ENCODE measurements at regions not wholly inside any gene's neighbourhood (a gene's known extent, or its start where the extent isn't known, plus 50 kb on each side); places are given as distances from the start of the nearest gene placed in this dataset.

GRCh38 chr5:171562822-171563221 is 143.4 kb downstream of the FGF18 start:
- no peak overlapping the region for H3K4me3 Mint-ChIP-seq
- no peak overlapping the region for H3K27ac Mint-ChIP-seq
- intact Hi-C loops (cut with micrococcal nuclease) = no loop called here

GRCh38 chr5:171568389-171568788 is 148.9 kb downstream of the FGF18 start:
- intact Hi-C loops (cut with micrococcal nuclease) = no loop called here

More at GRCh38 chr5:171562822-171563221, 143.4 kb downstream of the FGF18 start:
- H3K27me3 Mint-ChIP-seq = peaks cover 4% of the 10 kb centered on the region
- H3K9me3 Mint-ChIP-seq = peaks cover 11% of the 10 kb centered on the region
- no peaks in the 10 kb centered on the region for H3K36me3 Mint-ChIP-seq (ENCODE audit: low read depth)
- no peaks in the 10 kb centered on the region for H3K4me1 Mint-ChIP-seq (ENCODE audit: low read depth)

DNA sequence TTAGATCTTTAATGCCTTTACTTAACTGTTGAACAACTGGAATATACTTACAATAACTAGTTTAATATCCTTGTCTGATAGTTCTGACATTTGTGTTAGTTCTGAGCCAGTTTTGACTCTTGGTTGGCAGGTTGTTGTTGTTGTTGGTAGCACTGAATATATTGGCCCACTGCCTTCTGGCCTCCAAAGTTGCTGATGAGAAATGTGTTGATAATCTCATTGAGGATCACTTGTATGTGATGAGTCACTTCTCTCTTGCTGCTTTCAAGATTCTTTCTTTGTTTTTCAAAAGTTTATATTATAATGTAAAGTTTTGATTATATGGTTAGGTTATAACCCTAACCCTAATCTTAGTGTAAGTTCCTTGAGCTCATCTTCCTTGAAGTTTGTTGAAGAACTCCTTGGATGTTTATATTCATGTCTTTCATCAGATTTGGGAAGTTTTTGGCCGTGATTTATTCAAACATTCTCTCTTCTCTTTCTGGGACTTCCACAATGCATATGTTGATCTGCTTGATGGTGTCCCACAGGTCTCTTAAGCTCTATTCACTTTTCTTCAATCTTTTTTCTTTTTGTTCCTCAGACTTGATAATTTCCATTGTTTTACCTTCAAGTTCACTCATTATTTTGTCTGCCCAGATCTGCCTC is 149.7 kb downstream of the FGF18 start:
- Mint-ChIP-seq H3K27me3 (no peaks in the 10 kb centered on the region), H3K36me3 (ENCODE audit: low read depth) (no peaks in the 10 kb centered on the region), H3K27ac (no peak overlapping the region), H3K4me3 (no peak overlapping the region), H3K4me1 (ENCODE audit: low read depth) (no peaks in the 10 kb centered on the region), H3K9me3 (peaks cover 29% of the 10 kb centered on the region)
- intact Hi-C loops (cut with micrococcal nuclease) = no loop called here

More at GRCh38 chr5:171568389-171568788, 148.9 kb downstream of the FGF18 start:
- no peak overlapping the region for H3K4me3 Mint-ChIP-seq
- H3K27me3 Mint-ChIP-seq = no peaks in the 10 kb centered on the region
- H3K27ac Mint-ChIP-seq = no peak overlapping the region
- H3K9me3 Mint-ChIP-seq = peaks cover 29% of the 10 kb centered on the region
- no peaks in the 10 kb centered on the region for H3K4me1 Mint-ChIP-seq (ENCODE audit: low read depth)
- no peaks in the 10 kb centered on the region for H3K36me3 Mint-ChIP-seq (ENCODE audit: low read depth)

DNA sequence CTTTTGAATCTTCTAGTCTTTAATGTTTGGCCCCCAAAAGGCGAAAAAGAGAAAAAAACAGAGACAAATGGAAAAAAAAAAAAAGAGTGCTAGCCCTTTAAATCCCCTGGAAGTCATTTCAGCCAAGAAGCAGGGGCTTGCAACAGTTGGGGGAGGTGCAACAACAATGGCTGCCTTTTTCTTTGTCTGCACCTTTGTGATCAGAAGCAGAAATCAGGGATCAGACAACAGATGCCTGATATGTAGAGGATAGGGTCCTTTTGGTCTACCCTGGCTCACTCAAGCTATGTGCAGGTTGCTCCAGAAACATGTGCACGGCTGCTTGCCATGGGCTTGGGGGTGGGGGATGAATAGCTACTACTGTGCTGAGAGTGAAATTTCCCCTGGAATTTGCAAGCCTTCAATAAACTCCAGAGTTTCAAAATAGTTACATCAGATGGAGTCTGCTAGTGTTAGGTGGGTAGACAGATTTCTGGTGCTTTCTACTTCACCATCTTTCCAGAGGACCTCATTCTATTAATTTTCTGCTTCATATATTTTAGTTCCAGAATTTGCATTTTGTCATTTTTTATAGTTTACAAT is 150.9 kb downstream of the FGF18 start:
- H3K36me3 Mint-ChIP-seq (ENCODE audit: low read depth) = no peaks in the 10 kb centered on the region
- no peaks in the 10 kb centered on the region for H3K27me3 Mint-ChIP-seq
- intact Hi-C loops (cut with micrococcal nuclease) = no loop called here
- no peaks in the 10 kb centered on the region for H3K4me1 Mint-ChIP-seq (ENCODE audit: low read depth)
- H3K4me3 Mint-ChIP-seq = no peak overlapping the region
- peaks cover 29% of the 10 kb centered on the region for H3K9me3 Mint-ChIP-seq
- H3K27ac Mint-ChIP-seq = no peak overlapping the region

DNA sequence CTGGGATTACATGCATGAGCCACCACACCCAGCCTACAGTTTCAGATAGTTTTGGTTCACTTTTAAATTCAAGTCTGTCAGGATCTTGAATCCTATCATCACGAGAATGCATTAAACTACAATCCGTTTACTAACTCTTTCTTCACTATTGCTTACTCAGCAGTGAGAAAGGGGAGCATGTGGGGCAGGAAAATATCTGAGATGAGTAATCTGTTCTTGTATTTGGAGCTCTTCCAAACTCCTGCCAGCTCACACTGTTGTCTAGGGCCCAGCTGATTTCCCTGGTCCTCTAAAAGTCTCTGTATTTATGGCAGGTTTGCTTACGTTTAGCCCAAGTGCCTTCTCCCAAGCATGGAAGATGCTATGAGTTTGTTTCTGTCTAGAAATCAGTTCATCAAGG is 152.2 kb downstream of the FGF18 start:
- H3K4me3 Mint-ChIP-seq = no peak overlapping the region
- no peaks in the 10 kb centered on the region for H3K27me3 Mint-ChIP-seq
- H3K36me3 Mint-ChIP-seq (ENCODE audit: low read depth) = no peaks in the 10 kb centered on the region
- H3K27ac Mint-ChIP-seq = no peak overlapping the region
- intact Hi-C loops (cut with micrococcal nuclease) = no loop called here
- H3K4me1 Mint-ChIP-seq (ENCODE audit: low read depth) = no peaks in the 10 kb centered on the region
- peaks cover 29% of the 10 kb centered on the region for H3K9me3 Mint-ChIP-seq

DNA sequence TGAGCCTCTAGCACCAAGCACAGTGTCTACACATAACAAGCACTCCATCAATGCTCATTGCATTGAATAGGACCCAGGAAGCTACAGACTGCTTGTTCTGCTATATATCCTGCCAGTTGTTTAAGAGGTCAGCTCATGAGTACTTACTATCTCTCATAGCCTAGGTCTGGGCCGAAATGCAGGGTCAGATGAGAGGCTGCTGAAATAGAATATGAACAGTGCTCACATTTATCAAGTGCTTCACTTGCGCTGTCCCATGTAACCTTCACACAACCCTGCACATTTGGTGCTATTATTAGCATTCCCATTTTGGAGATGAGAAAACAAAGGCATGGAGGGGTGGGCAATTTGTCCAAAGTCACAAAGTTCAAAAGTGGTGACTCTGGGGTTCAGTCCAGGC is 153.6 kb downstream of the FGF18 start:
- Mint-ChIP-seq H3K4me3 (no peak overlapping the region), H3K27ac (no peak overlapping the region), H3K4me1 (ENCODE audit: low read depth) (no peaks in the 10 kb centered on the region), H3K27me3 (no peaks in the 10 kb centered on the region), H3K36me3 (ENCODE audit: low read depth) (no peaks in the 10 kb centered on the region), H3K9me3 (peaks cover 24% of the 10 kb centered on the region)
- intact Hi-C loops (cut with micrococcal nuclease) = no loop called here

DNA sequence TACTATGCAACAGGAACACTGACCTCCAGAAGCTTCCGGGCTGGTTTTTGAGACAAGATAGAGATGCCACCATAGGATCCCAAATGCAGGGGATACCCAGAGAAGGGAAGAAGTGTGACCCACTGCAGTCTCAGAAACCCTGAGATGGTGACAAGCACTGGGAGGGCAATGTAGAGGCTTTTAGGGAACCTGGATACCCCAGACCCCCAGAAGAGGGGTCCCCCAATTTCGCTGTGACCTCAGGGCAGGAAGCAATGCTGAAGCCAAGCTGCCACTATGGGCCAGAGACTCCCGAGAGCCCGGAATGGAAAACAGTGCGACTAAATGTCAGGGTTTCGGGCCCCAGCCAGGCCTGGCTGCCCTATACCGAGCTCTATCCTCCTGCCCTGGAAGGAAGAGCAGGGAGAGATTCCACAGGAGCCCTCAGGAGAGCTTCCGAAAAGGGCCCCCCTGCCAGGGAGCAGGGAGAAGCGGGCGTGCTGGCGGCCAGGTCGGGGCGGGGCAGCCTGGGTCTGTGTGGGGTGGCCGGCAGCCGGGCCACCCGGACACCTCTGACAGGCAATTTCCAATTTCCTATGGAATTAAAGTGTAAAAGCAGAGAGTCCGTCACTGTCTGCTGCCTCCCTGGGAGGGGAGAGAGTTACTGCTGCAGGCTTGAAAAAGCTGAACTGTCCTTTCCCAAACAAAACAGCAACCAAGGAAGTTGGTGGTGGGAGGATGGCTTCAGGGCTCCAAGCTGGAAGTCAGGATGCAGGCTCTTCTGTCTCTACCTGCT is 154.2 kb downstream of the FGF18 start:
- H3K27ac Mint-ChIP-seq = no peak overlapping the region
- no peaks in the 10 kb centered on the region for H3K36me3 Mint-ChIP-seq (ENCODE audit: low read depth)
- intact Hi-C loops (cut with micrococcal nuclease) = no loop called here
- no peaks in the 10 kb centered on the region for H3K27me3 Mint-ChIP-seq
- H3K4me1 Mint-ChIP-seq (ENCODE audit: low read depth) = peaks cover 5% of the 10 kb centered on the region
- peaks cover 18% of the 10 kb centered on the region for H3K9me3 Mint-ChIP-seq
- no peak overlapping the region for H3K4me3 Mint-ChIP-seq

DNA sequence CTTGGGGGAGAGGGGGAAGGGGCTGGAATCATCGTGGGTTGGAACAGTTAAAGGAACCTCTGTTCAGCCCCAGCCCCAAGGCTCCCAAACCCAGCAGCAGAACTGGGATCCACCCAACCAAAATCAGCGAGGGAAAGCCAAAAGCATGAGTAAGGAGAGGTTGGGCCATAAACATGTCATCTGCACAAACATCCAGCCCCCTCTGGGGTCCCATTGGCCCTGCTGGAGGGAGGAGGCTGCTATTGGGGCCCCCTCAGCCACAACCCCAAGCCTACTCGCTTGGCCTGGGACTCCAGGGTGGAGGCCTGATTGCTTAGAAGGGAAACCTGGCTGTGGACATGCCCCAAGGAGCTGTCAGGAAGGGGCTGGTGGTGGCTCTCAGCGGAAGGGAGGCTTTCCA is 154.9 kb downstream of the FGF18 start:
- Mint-ChIP-seq H3K9me3 (peaks cover 10% of the 10 kb centered on the region), H3K36me3 (ENCODE audit: low read depth) (no peaks in the 10 kb centered on the region), H3K4me1 (ENCODE audit: low read depth) (peaks cover 10% of the 10 kb centered on the region), H3K27me3 (no peaks in the 10 kb centered on the region), H3K4me3 (no peak overlapping the region), H3K27ac (no peak overlapping the region)
- intact Hi-C loops (cut with micrococcal nuclease) = no loop called here

- H3K4me1 Mint-ChIP-seq (ENCODE audit: low read depth) = peaks cover 10% of the 10 kb centered on the region
- no peaks in the 10 kb centered on the region for H3K27me3 Mint-ChIP-seq
- no peaks in the 10 kb centered on the region for H3K36me3 Mint-ChIP-seq (ENCODE audit: low read depth)
- intact Hi-C loops (cut with micrococcal nuclease) = no loop called here
- H3K9me3 Mint-ChIP-seq = peaks cover under 1% of the 10 kb centered on the region
- no peak overlapping the region for H3K27ac Mint-ChIP-seq
- no peak overlapping the region for H3K4me3 Mint-ChIP-seq
These were observed 155.9 kb downstream of the FGF18 start for GRCh38 chr5:171575386-171575785.

DNA sequence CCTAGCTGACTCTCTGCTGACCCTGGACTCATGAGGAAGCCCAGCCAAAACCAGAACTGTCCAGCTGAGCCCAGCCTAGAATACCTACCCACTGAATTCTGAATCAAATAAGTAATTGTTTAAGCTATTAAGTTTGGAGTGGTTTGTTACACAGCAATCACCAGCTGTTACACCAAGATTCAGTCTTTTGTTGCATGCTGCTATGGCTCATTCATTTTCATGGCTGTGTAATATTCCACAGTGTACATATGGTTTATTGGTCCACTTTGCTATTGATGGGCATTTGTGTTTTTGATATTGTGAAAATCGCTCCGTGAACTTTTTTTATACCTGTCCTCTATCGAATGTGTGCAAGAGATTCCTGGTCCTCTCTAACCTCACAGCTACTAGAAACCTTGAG is 156.4 kb downstream of the FGF18 start:
- H3K27ac Mint-ChIP-seq = no peak overlapping the region
- H3K36me3 Mint-ChIP-seq (ENCODE audit: low read depth) = no peaks in the 10 kb centered on the region
- H3K4me1 Mint-ChIP-seq (ENCODE audit: low read depth) = peaks cover 10% of the 10 kb centered on the region
- intact Hi-C loops (cut with micrococcal nuclease) = no loop called here
- no peaks in the 10 kb centered on the region for H3K9me3 Mint-ChIP-seq
- no peak overlapping the region for H3K4me3 Mint-ChIP-seq
- H3K27me3 Mint-ChIP-seq = no peaks in the 10 kb centered on the region

DNA sequence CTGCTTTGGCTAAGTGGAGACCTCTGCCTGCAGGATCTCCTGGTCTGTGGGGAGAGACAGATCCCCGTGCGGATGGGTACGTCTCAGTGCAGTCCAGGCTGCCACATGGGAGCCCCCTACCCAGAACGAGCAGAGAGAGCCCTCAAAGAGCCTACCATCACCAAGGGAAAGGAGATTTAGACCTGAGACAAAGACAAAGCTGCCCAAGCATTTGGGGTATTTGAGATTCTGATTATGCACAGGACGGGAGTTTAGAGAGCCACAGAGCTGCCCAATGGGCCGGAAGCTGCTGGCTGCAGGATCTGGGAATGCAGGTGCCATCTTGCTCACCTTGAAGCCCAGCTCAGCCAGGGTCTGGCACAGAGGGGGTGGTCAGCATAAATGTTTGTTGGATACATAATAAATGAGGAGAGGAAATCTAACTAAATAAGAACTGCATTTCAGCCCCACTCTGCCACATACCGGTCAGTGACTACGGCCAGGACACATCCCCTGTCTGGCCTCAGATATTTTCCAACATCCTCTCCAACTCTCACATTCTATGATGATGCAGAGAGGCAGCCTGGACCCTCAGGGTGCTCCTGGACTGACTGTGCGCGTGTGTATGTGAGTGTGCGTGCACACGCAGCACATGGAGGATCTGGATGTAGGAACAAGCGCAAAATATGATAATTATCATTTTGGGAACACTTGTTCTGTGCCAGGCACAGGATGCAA is 157.8 kb downstream of the FGF18 start:
- Mint-ChIP-seq H3K4me1 (ENCODE audit: low read depth) (peaks cover 16% of the 10 kb centered on the region), H3K27me3 (no peaks in the 10 kb centered on the region), H3K9me3 (no peaks in the 10 kb centered on the region), H3K27ac (no peak overlapping the region), H3K36me3 (ENCODE audit: low read depth) (no peaks in the 10 kb centered on the region), H3K4me3 (no peak overlapping the region)
- intact Hi-C loops (cut with micrococcal nuclease) = no loop called here

DNA sequence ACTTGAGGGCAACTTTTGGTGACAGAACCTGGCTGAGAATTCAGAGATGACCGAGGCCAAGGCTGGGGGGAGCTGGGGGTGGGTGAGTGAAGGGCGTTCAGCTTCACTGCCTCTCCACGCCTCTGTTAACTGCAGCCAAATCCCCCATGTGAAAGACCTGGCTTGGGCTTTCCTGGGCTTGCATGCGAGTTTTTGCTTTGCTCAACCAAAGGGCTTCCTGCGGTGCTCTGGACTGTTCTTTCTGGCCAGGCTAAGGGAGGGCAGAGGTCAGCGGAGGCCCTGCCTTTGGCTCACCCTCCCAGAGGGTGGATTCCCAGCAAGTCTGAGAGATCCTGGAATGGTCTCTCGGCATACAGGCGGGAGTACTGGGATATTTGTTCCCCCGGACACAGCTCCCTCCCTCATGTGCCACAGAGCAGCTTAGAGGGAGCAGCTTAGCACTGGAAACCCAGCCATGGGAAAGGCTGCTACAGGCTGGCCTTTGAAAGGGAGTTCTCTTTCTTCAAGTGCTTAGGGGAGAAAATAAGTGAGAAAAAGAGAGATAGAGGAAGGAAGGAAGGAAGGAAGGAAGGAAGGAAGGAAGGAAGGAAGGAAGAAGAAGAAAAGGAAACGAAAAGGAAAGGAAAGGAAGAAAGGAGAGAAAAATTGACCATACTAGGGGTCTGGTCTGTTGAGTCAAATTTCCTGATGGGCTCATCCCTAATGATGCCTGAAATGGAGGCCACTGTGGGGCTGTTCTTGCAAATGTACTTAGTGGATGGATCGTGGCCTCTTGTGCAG is 158.8 kb downstream of the FGF18 start:
- no peaks in the 10 kb centered on the region for H3K27me3 Mint-ChIP-seq
- intact Hi-C loops (cut with micrococcal nuclease) = no loop called here
- peak overlapping the region; percentile 30 for H3K27ac Mint-ChIP-seq

GRCh38 chr5:171578829-171579491 is 159.5 kb downstream of the FGF18 start:
- Mint-ChIP-seq H3K9me3 (no peaks in the 10 kb centered on the region), H3K4me1 (ENCODE audit: low read depth) (peaks cover 16% of the 10 kb centered on the region), H3K27ac (no peak overlapping the region), H3K36me3 (ENCODE audit: low read depth) (no peaks in the 10 kb centered on the region), H3K4me3 (no peak overlapping the region), H3K27me3 (no peaks in the 10 kb centered on the region)
- intact Hi-C loops (cut with micrococcal nuclease) = no loop called here

More for the DNA sequence above, 158.8 kb downstream of the FGF18 start:
- peaks cover 16% of the 10 kb centered on the region for H3K4me1 Mint-ChIP-seq (ENCODE audit: low read depth)
- no peaks in the 10 kb centered on the region for H3K9me3 Mint-ChIP-seq
- no peaks in the 10 kb centered on the region for H3K36me3 Mint-ChIP-seq (ENCODE audit: low read depth)
- no peak overlapping the region for H3K4me3 Mint-ChIP-seq
